GM12873 (cell line): ENCODE measurements at regions not wholly inside any gene's neighbourhood (a gene's known extent, or its start where the extent isn't known, plus 50 kb on each side); places are given as distances from the start of the nearest gene placed in this dataset.

ENCODE experiments used
- CTCF ChIP-seq: IDR thresholded peaks from 2 replicates; pipeline ENCODE4 v1.5.1; 2012; ENCODE audit warnings: low read depth, mild to moderate bottlenecking, moderate library complexity, low read length, control low read depth; ENCODE audit not compliant: insufficient read depth; ENCODE audit errors: missing control alignments

GRCh38 chr3:137246491-137246890 is 288.7 kb downstream of the IL20RB start:
- no peak for TF ChIP-seq CTCF

- no peak for TF ChIP-seq CTCF
These were observed 291.6 kb downstream of the IL20RB start for GRCh38 chr3:137249311-137249940.

- TF ChIP-seq CTCF = no peak
These were observed 301.3 kb downstream of the IL20RB start for GRCh38 chr3:137259089-137259488.

GRCh38 chr3:137259701-137260100 is 301.9 kb downstream of the IL20RB start:
- TF ChIP-seq CTCF = no peak

GRCh38 chr3:137264071-137264820 is 306.5 kb downstream of the IL20RB start:
- TF ChIP-seq CTCF = no peak

- no peak for TF ChIP-seq CTCF
These were observed 307.1 kb downstream of the IL20RB start for GRCh38 chr3:137264843-137265330.

GRCh38 chr3:137282871-137283270 is 325.1 kb downstream of the IL20RB start:
- no peak for TF ChIP-seq CTCF
